ENCODE measurements at regions not wholly inside any gene's neighbourhood (a gene's known extent, or its start where the extent isn't known, plus 50 kb on each side); places are given as distances from the start of the nearest gene placed in this dataset.

DNA sequence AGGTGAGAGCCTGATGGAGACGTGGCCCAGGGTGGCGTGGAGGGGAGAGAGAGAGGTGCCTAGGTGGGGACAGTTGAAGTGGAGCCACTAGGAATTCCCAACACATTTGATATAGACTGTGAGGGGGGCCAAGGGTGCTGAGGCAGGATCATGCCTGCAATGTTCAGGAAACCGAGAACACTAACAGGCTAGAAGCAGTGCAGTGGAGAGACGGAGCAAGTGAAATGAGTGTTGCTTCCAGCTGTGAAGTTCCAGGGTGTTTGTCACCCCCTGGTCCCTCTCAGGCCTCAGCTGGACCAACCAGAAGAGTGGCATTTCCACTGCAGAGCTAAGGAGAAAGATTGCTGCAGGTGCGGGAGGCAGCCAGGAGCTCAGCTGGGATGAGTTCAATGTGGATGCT is 127.1 kb downstream of the RIPK4 start:
- TF ChIP-seq, protein P1, sequence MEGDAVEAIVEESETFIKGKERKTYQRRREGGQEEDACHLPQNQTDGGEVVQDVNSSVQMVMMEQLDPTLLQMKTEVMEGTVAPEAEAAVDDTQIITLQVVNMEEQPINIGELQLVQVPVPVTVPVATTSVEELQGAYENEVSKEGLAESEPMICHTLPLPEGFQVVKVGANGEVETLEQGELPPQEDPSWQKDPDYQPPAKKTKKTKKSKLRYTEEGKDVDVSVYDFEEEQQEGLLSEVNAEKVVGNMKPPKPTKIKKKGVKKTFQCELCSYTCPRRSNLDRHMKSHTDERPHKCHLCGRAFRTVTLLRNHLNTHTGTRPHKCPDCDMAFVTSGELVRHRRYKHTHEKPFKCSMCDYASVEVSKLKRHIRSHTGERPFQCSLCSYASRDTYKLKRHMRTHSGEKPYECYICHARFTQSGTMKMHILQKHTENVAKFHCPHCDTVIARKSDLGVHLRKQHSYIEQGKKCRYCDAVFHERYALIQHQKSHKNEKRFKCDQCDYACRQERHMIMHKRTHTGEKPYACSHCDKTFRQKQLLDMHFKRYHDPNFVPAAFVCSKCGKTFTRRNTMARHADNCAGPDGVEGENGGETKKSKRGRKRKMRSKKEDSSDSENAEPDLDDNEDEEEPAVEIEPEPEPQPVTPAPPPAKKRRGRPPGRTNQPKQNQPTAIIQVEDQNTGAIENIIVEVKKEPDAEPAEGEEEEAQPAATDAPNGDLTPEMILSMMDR (IDR thresholded peaks at IDR 0.05): no peak
- TF ChIP-seq POLR2A (IDR thresholded peaks at IDR 0.05): no peak
- TF ChIP-seq POLR2AphosphoS5 (IDR thresholded peaks at IDR 0.05): no peak
